ENCODE measurements at regions not wholly inside any gene's neighbourhood (a gene's known extent, or its start where the extent isn't known, plus 50 kb on each side); places are given as distances from the start of the nearest gene placed in this dataset.

DNA sequence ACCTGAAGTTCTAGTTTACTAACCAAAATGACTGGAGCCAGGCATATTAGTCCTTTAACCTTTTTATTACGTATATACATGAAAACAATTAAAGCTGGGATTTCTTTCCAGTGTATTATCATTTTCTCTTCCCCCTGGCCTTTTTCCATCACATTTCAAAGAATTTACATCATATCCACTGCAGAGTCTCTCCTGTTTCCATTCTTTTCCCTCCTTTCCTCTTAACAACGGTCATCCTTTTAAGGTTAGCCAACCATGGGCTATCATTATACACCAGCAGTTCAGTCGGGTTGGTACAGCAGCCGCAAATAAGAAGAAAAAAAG lies 104.6 kb downstream of the TFAP2A start:
- Histone ChIP-seq H3K4me1 (ENCODE audit: insufficient read depth, low read length) (no peaks in the 10 kb centered on the region), H3K79me2 (ENCODE audit: insufficient read depth, low read length) (no peaks in the 10 kb centered on the region), H3K4me2 (ENCODE audit: low read depth, low read length) (no peak overlapping the region), H3K9me3 (ENCODE audit: low read length) (no peaks in the 10 kb centered on the region), H3K4me3 (replicated peaks in 1 of 3; ENCODE audit: insufficient read depth in 1 of 3, low read depth in 2 of 3, low read length in 3 of 3) (no peak overlapping the region), H3K27me3 (ENCODE audit: control insufficient read depth in 1 of 2, insufficient read depth in 2 of 2, low read length in 2 of 2) (peaks cover 0 to 21% of the 10 kb centered on the region in 2 experiments; a peak in 3 of 5 replicates), H2AFZ (ENCODE audit: low read length) (no peak overlapping the region), H3K36me3 (replicated peaks in 1 of 2; ENCODE audit: control insufficient read depth in 1 of 2, insufficient read depth in 2 of 2, low read length in 2 of 2) (no peaks in the 10 kb centered on the region), H3K9ac (ENCODE audit: insufficient read depth, low read depth, low read length) (no peak overlapping the region), H3K27ac (ENCODE audit: extremely low read length, insufficient read depth, low read length) (no peak overlapping the region), H4K20me1 (ENCODE audit: insufficient read depth, low read length) (no peaks in the 10 kb centered on the region)
- TF ChIP-seq HMG20A (CRISPR knock-in tag; IDR thresholded peaks at IDR 0.05; ENCODE audit: borderline replicate concordance) (no peak), AGO2 (optimal IDR thresholded peaks at IDR 0.05; ENCODE audit: low read depth, low read length) (no peak), ZNF263 (CRISPR knock-in tag; IDR thresholded peaks at IDR 0.05) (no peak)
- ChIA-PET CTCF (ENCODE audit: low intra/inter-chr PET ratio, low total read pairs) (no interaction called here), POLR2A (no interaction called here)
- in situ Hi-C loops (cut with HindIII; ENCODE audit: extremely low pct_ligation_motif_present, low pct_unique_long_range_greater_than_20kb), result no loop called here
- WGBS (ENCODE audit: low lambda C conversion rate), result 23% methylated on average over 4 of the region's 4 CpGs
- intact Hi-C loops (cut with micrococcal nuclease; ENCODE audit: unreplicated experiment), result no loop called here
- DNase-seq (ENCODE audit: low spot score) (no peak), ATAC-seq (no peak), FAIRE-seq (no peak)
- no TSS peak for BruUV-seq (replicated peaks)

DNA sequence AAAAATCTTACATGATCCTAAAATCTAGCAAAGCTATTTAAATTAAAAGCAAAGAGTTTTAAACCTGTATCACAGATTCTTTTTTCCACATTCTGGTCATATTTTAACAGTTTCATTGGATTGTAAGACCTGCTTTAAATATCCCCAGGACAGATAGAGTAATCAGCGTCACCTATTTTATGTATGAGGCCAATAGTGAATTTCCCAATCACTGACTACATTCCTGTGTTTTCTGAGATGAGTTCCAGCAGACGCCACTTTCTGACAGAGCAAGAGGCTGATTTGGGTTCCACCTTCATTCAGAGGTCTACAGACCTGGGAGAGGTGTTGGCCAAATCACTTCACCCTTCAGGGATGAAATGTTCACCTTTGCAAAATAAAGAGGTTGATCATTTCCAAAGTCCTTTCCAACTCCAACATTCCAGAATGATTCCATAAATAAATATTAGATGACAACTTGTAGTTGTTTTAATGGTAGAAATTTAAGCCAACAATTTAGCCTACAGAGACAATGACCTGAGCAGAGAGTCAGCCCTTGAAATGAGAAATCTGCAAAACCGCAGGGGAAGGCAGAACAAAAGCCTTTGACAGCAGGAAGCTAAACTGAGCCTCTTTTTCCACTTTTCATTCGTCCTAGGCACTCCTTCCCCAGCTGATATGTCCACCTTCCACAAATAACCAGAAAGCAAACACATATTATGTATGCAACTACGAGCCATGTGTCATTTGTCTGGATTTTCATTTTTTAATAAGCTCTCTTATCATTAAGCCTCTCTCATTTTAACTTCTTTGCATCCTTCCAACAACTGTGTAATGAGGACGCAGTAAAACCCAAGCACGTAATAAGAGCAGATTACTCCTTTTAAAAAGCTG lies 105.2 kb downstream of the TFAP2A start:
- FAIRE-seq, result no peak

More for the DNA sequence above, 105.2 kb downstream of the TFAP2A start:
- TF ChIP-seq SPEN (CRISPR knock-in tag; IDR thresholded peaks at IDR 0.05; ENCODE audit: low read depth) (no peak), NR2C2 (CRISPR knock-in tag; IDR thresholded peaks at IDR 0.05; ENCODE audit: borderline replicate concordance) (no peak), HNRNPL (IDR thresholded peaks at IDR 0.05; ENCODE audit: low read depth, low read length) (no peak)
- TF ChIP-seq, protein P1, sequence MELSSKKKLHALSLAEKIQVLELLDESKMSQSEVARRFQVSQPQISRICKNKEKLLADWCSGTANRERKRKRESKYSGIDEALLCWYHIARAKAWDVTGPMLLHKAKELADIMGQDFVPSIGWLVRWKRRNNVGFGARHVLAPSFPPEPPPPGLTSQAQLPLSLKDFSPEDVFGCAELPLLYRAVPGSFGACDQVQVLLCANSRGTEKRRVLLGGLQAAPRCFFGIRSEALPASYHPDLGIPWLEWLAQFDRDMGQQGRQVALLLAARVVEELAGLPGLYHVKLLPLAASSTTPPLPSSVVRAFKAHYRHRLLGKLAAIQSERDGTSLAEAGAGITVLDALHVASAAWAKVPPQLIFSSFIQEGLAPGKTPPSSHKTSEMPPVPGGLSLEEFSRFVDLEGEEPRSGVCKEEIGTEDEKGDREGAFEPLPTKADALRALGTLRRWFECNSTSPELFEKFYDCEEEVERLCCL (CRISPR knock-in tag; IDR thresholded peaks at IDR 0.05; ENCODE audit: borderline replicate concordance), result no peak
- Histone ChIP-seq H3K9ac (ENCODE audit: insufficient read depth, low read depth, low read length) (no peak overlapping the region), H3K4me1 (ENCODE audit: insufficient read depth, low read length) (no peaks in the 10 kb centered on the region), H3K9me3 (ENCODE audit: low read length) (no peaks in the 10 kb centered on the region), H3K4me3 (replicated peaks in 1 of 3; ENCODE audit: insufficient read depth in 1 of 3, low read depth in 2 of 3, low read length in 3 of 3) (no peak overlapping the region), H3K27me3 (ENCODE audit: control insufficient read depth in 1 of 2, insufficient read depth in 2 of 2, low read length in 2 of 2) (peaks cover 0 to 16% of the 10 kb centered on the region in 2 experiments; a peak in 2 of 5 replicates), H3K36me3 (replicated peaks in 1 of 2; ENCODE audit: control insufficient read depth in 1 of 2, insufficient read depth in 2 of 2, low read length in 2 of 2) (no peaks in the 10 kb centered on the region), H3K27ac (ENCODE audit: extremely low read length, insufficient read depth, low read length) (no peak overlapping the region), H3K4me2 (ENCODE audit: low read depth, low read length) (no peak overlapping the region), H2AFZ (ENCODE audit: low read length) (no peak overlapping the region), H3K79me2 (ENCODE audit: insufficient read depth, low read length) (no peaks in the 10 kb centered on the region), H4K20me1 (ENCODE audit: insufficient read depth, low read length) (no peaks in the 10 kb centered on the region)
- WGBS (ENCODE audit: low lambda C conversion rate), result 8% methylated on average over 7 of the region's 7 CpGs
- intact Hi-C loops (cut with micrococcal nuclease; ENCODE audit: unreplicated experiment), result no loop called here
- BruUV-seq (replicated peaks), result no TSS peak
- in situ Hi-C loops (cut with HindIII; ENCODE audit: extremely low pct_ligation_motif_present, low pct_unique_long_range_greater_than_20kb), result no loop called here
- CTCF ChIA-PET (ENCODE audit: low intra/inter-chr PET ratio, low total read pairs), result no interaction called here
- ATAC-seq (no peak), DNase-seq (ENCODE audit: low spot score) (no peak)
- POLR2A ChIA-PET, result no interaction called here

Data from HepG2 (cell line).